HT1080 (cell line): ENCODE measurements at regions not wholly inside any gene's neighbourhood (a gene's known extent, or its start where the extent isn't known, plus 50 kb on each side); places are given as distances from the start of the nearest gene placed in this dataset.

Experiments used
- DNase-seq: peaks from one replicate; pipeline ENCODE4 v3.0.0-alpha.2; 2015; ENCODE audit warnings: low read depth

DNA sequence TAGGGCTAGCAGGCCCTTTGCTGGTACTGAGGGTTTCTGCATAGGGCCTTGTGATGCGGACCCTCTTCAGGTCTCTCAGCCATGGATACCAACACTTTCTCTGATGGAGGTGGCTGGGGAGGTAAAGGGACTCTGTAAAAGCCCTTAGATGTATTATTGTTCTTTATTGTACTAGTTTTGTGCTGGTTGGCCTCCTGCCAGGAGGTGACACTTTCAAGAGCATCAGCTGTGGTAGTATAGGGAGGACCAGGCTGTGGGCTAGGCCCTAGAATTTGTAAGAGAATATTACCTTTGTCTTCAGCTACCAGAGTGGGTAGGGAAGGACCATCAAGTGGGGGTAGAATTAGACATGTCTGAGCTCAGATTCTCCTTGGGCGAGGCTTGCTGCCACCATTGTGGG lies 936.3 kb downstream of the CENPC start:
- no peak for DNase-seq

GRCh38 chr4:66606908-66607307 lies 936.6 kb upstream of the EPHA5 start:
- DNase-seq = no peak

- DNase-seq = no peak
These were observed 935.9 kb upstream of the EPHA5 start for GRCh38 chr4:66606215-66606614.

GRCh38 chr4:66604192-66604591 lies 933.9 kb upstream of the EPHA5 start:
- no peak for DNase-seq

DNA sequence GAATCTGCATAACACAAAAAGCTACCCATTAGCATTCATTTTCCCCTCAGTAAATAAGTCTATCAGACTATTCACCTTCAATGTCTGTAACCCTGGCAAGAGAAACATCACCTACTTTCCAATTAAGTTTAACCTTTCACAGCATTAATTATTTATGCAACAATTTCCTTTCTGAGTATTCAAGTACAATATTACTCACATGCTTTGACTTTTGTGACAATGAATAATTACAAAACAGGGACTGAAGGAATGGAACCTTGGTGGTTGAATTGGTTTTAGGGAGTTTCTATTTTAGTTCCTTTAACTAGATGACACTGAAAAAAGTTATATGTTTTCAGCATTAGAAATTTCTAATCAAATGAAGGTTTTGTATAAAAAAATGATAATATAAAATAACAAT lies 932.3 kb upstream of the EPHA5 start:
- no peak for DNase-seq

- no peak for DNase-seq
These were observed 921.7 kb upstream of the EPHA5 start for GRCh38 chr4:66591968-66592367.

GRCh38 chr4:66590488-66591215 lies 920.4 kb upstream of the EPHA5 start:
- no peak for DNase-seq

DNA sequence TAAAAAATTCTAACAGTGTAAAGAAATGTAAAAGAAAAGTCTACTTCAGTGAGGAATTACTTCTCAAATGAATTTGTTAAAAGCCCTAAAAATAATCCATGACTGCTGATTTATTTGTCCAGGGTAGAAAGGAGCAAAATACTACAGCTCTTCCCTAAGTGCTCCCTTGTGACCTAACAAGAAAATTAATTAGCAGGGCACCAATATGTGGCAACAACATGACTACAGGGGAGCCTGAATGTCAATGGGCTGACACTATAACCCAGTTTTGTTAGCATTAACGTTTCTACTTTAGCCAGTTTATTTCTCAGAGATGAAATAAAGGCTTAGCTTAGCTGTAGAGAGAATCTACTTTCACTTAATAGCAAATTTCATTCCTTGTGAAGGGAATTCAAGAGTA lies 918.9 kb upstream of the EPHA5 start:
- DNase-seq = no peak

DNA sequence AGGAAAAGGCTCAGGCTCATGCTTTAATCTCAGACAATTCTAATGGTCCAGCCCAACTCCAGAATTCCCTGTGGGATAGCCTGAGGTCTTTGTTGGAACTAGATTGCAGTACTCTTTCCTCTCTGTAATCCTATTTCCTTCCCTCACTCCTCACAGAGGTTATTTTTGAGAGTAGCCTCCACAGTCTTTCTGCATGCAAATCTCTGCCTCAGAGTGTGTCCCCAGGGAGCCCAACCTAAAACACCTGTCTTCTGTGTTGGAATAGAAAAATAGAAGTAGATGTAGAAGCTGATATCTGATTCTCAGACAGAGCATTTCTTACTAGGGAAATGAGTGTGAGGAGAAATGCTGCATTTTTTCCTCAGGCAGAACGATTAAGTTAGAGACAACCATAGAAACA lies 915.5 kb upstream of the EPHA5 start:
- no peak for DNase-seq

GRCh38 chr4:66577922-66578321 lies 907.6 kb upstream of the EPHA5 start:
- DNase-seq = no peak

- peak; percentile 94 for DNase-seq
These were observed 904.9 kb upstream of the EPHA5 start for GRCh38 chr4:66575008-66575696.

DNA sequence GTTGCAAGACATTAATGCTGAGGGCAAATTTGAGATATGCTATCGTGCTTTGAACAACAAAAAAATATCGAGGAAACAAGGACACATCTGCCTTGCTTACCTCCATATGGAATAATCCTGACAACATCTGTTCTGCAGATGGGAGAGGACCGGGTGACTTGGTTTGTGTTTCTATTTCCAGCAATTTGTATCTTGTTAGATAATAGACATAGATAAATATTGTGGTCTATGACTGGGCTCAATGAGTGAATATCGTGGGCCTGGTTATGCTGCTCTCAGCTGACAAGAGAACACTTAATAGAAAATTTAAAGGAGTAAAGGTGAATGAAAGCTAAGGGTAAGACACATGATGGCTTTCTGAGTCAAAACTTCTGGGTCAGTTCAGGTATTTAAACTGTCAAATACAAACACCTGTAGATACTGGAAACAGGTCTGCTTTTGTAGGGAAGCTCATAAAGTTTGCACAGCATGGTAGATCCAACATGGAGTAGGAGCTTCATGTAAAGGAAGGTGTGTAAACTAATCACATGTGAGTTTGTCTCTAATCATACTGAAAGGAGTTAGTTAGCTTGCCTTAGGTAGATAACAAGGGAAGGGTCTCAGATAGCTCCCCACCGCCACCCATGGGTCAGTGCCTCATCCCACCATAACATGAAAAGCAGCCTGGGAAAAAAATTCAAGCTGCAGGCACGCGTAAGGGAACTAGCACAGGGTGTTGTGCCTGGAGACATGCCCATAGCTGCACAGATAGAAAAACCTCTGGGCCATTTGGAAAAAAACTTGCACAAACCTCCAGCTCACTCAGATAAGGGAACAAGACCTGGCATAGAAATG lies 904.1 kb upstream of the EPHA5 start:
- peak; percentile 31 for DNase-seq

- peak; percentile 42 for DNase-seq
These were observed 902.7 kb upstream of the EPHA5 start for GRCh38 chr4:66572949-66573348.

DNA sequence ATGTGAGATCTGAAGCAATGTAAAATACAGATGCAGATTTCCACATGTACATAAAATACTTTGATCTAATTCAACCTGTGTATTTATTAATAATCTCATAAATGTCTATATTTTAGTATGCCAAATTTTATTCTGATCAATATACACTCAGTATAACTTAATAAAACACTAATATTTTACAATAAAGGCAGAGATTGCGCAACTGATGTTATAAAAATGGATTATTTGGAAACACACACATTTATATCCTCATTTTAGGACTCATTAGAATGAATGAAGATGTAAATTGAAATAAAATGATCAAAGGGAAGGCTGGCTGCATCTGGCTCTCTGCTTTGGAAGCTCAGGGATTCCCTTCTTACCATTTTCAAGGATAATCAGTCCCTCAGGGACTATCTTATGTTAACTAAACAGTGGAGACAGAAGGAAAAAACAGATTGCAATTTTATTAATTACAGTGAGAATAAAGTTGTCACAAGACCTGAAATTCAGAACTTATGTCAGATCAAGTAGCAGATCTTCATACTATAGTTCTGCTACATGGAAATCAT lies 900.9 kb upstream of the EPHA5 start:
- no peak for DNase-seq

DNA sequence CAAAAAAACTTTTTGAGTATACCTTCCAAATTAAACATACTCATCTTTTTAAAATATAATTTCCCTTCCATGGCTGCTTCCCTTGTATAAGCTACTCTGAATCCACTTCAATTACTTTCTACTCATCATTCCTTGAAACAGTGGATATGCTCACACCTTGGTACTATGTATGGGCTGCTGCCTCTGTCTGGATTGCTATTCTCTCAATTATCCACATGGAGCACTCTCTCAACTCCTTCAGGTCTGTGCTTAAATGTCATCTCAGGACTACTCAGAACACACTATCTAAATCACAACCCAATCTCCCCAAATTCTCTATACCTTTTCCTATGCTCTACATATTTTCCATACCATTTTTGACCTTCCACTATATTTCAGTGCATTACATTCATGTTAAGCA lies 898.9 kb upstream of the EPHA5 start:
- DNase-seq = no peak

DNA sequence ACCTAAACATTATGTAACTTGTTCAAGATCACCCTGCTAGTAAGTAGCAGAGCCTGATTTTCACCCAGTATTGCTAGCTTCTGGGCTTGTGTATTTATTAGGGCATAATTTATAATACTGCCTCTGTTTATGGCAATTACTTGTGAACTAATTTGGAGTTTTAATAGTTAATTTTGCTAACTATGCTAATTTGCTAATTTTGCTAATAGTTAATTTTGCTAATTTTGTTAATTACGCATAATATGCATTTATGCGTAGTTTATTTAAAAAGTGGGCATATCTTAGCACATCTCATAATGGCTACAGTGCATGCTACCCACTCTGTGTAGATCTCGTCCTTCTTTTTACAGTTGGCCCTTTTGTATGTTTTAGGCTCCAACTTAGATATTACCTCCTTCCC lies 898.1 kb upstream of the EPHA5 start:
- no peak for DNase-seq

DNA sequence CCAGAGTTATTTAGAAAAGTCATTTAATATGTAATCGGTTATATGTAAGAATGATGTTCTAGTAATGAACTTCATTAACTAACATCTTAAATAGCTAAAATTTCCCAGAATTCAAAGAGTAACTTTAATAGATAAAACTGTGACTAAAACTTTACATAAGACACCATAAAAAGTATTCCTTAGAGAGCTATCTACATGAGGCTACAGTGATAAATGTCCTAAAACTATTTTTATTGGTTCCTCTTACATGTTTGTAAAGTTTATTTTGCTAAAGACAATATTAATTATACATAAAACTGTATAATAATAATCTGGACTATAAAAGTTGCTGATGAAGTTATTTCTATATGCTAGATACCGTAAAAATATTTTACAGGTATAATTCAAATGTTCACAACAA lies 897.7 kb upstream of the EPHA5 start:
- no peak for DNase-seq

DNA sequence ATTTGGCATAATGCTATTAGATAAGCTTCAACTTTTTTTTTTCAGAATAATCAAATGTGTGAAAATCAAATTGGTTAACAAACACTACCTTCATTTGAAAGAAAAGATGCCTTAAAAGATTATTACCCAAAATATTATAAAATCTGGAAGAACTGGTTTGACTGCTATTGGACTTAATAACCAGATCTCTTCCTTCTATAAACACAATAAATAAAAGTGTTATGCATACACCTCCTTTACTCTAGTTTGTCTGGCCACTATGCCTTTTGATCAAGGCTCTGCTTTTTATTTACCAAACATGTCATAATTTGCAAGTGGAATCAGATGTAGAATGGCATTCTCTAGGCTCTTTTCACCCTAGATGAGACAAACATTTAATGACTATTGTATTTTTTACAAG lies 897.3 kb upstream of the EPHA5 start:
- DNase-seq = no peak

- no peak for DNase-seq
These were observed 895.5 kb upstream of the EPHA5 start for GRCh38 chr4:66565801-66566200.

- peak; percentile 54 for DNase-seq
These were observed 894.8 kb upstream of the EPHA5 start for GRCh38 chr4:66564901-66565651.

DNA sequence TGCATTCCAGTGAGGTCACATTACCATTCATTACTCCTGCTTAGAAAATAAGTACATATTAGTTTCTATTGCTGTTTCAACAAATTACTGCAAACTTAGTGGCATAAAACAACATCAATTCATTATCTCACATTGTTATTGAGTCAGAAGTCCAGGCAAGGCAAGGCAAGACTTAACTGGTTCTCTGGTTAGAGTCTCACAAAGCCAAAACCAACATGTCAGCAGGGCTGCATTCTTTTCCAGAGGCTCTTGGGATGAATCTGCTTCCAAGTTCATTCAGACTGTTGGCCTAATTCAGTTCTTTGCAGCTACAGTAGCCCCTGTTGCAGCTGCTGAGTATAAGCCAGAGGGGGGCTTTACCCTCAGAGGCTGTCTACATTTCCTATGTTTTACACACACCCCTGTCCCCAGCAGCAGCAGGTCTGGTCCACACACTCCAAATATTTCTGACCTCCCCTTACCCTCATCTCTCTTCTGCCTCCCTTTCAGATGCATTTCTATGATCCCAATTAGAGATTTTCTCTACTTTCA lies 892.1 kb upstream of the EPHA5 start:
- DNase-seq = no peak
